IMR-90 (cell line): ENCODE measurements at regions not wholly inside any gene's neighbourhood (a gene's known extent, or its start where the extent isn't known, plus 50 kb on each side); places are given as distances from the start of the nearest gene placed in this dataset.

ENCODE experiments used
- ATAC-seq: fragments of 200-7000 bp; cut with Tn5 transposase; 2 replicates; pipeline ENCODE4 v1.9.1; 2020; ENCODE audit warnings: low read depth, mild to moderate bottlenecking, moderate library complexity
- BruUV-seq: library from RNA; stranded (reverse); fragments of 400-500 nt; replicated peaks from 2 replicates; lab custom pipeline; 2021; lab: Mats Ljungman, UMichigan
- CTCF ChIA-PET: fragments of 300-600 bp; formaldehyde crosslinking; extraction: SDS; loops from one replicate; lab custom pipeline; 2021; ENCODE audit warnings: antibody characterized with exemption; lab: Yijun Ruan, JAX
- POLR2A ChIA-PET: fragments of 300-600 bp; sonication (Branson Sonifier 250); formaldehyde crosslinking; loops from one replicate; lab custom pipeline; 2022; ENCODE audit warnings: antibody characterized with exemption; ENCODE audit not compliant: unreplicated experiment; lab: Charles Lee
- DNase-seq: peaks from one replicate; pipeline ENCODE4 v3.0.0; 2013
- H2AFZ ChIP-seq: replicated peaks from 2 replicates; pipeline ENCODE3; 2013; ENCODE audit warnings: low read length, mild to moderate bottlenecking; ENCODE audit not compliant: poor library complexity
- H2AK5ac ChIP-seq: 2 replicates; pipeline ENCODE4 v1.6.1; 2013; ENCODE audit warnings: low read depth, low read length, inconsistent platforms
- H2AK9ac ChIP-seq: replicated peaks from 2 replicates; pipeline ENCODE3; 2013; ENCODE audit warnings: mild to moderate bottlenecking, low read depth, low read length, moderate library complexity; ENCODE audit not compliant: poor library complexity
- H2BK120ac ChIP-seq: 2 replicates; pipeline ENCODE4 v1.6.1; 2013; ENCODE audit warnings: low read depth, low read length, inconsistent platforms
- H2BK15ac ChIP-seq: 3 replicates; pipeline ENCODE4 v1.6.1; 2013; ENCODE audit warnings: low read depth, low read length, inconsistent platforms
- H2BK20ac ChIP-seq: 2 replicates; pipeline ENCODE4 v1.6.1; 2013; ENCODE audit warnings: low read depth, mild to moderate bottlenecking, inconsistent platforms, low read length, moderate library complexity
- H2BK5ac ChIP-seq: 2 replicates; pipeline ENCODE4 v1.6.1; 2013; ENCODE audit warnings: mild to moderate bottlenecking, low read depth, low read length, inconsistent platforms; ENCODE audit not compliant: poor library complexity, severe bottlenecking
- H3K14ac ChIP-seq: replicated peaks from 2 replicates; pipeline ENCODE4 v1.6.1; 2013; ENCODE audit warnings: low read depth, low read length, inconsistent platforms
- H3K18ac ChIP-seq: 2 replicates; pipeline ENCODE4 v1.6.1; 2013; ENCODE audit warnings: low read depth, low read length, control low read depth
- H3K23ac ChIP-seq: 2 replicates; pipeline ENCODE4 v1.6.1; 2013; ENCODE audit warnings: low read depth, low read length, inconsistent platforms
- H3K27ac ChIP-seq: 2 replicates; pipeline ENCODE4 v1.5.1; 2013; ENCODE audit warnings: mild to moderate bottlenecking, control low read depth, low read length; ENCODE audit not compliant: insufficient read depth
- H3K27me3 ChIP-seq: 2 replicates; pipeline ENCODE4 v1.6.1; 2013; ENCODE audit warnings: low read length; ENCODE audit not compliant: control insufficient read depth, insufficient read depth
- H3K36me3 ChIP-seq: 2 replicates; pipeline ENCODE4 v1.6.1; 2013; ENCODE audit warnings: low read length, mixed read lengths; ENCODE audit not compliant: control insufficient read depth, insufficient read depth
- H3K4ac ChIP-seq: 2 replicates; pipeline ENCODE4 v1.6.1; 2013; ENCODE audit warnings: low read depth, low read length, inconsistent platforms
- H3K4me1 ChIP-seq: 2 replicates; pipeline ENCODE4 v1.6.1; 2013; ENCODE audit warnings: low read length, mixed read lengths; ENCODE audit not compliant: control insufficient read depth, insufficient read depth
- H3K4me2 ChIP-seq: 2 replicates; pipeline ENCODE4 v1.6.1; 2013; ENCODE audit warnings: low read depth, mild to moderate bottlenecking, control low read depth, low read length, moderate library complexity
- H3K4me3 ChIP-seq: 2 replicates; pipeline ENCODE4 v1.5.1; 2013; ENCODE audit warnings: low read depth, mild to moderate bottlenecking, control low read depth, low read length, moderate library complexity; ENCODE audit not compliant: insufficient read depth
- H3K56ac ChIP-seq: 2 replicates; pipeline ENCODE4 v1.6.1; 2013; ENCODE audit warnings: low read length, inconsistent platforms; ENCODE audit not compliant: insufficient read depth; ENCODE audit errors: extremely low read depth
- H3K79me1 ChIP-seq, 2 experiments: 2 replicates each; pipeline ENCODE4 v1.6.1; 2013; ENCODE audit warnings: low read length in 2 of 2, inconsistent platforms in 1 of 2, low read depth in 1 of 2
- H3K9ac ChIP-seq: 2 replicates; pipeline ENCODE4 v1.6.1; 2013; ENCODE audit warnings: low read depth, low read length, control low read depth
- H3K9me1 ChIP-seq: 2 replicates; pipeline ENCODE4 v1.6.1; 2013; ENCODE audit warnings: low read length, inconsistent platforms; ENCODE audit not compliant: insufficient read depth
- H3K9me3 ChIP-seq: 2 replicates; pipeline ENCODE4 v1.6.1; 2013; ENCODE audit warnings: low read length; ENCODE audit not compliant: control insufficient read depth, insufficient read depth
- H4K20me1 ChIP-seq: 2 replicates; pipeline ENCODE4 v1.6.1; 2013; ENCODE audit warnings: low read length, inconsistent platforms; ENCODE audit not compliant: insufficient read depth
- H4K5ac ChIP-seq: 2 replicates; pipeline ENCODE4 v1.6.1; 2013; ENCODE audit warnings: mild to moderate bottlenecking, low read depth, low read length, control low read depth
- H4K8ac ChIP-seq, 2 experiments: 2 replicates each; pipeline ENCODE4 v1.6.1; 2013; ENCODE audit warnings: low read depth in 2 of 2, low read length in 2 of 2, control low read depth in 1 of 2, inconsistent platforms in 1 of 2
- H4K91ac ChIP-seq: 2 replicates; pipeline ENCODE4 v1.6.1; 2013; ENCODE audit warnings: low read depth, low read length, inconsistent platforms; ENCODE audit not compliant: insufficient read depth
- MXI1 ChIP-seq: IDR thresholded peaks from 2 replicates; pipeline ENCODE4 v1.6.1; 2012; ENCODE audit warnings: low read depth, mild to moderate bottlenecking, low read length, moderate library complexity, borderline replicate concordance
- NFE2L2 ChIP-seq: fragments of 150-350 bp; IDR thresholded peaks from 2 replicates; pipeline ENCODE4 v1.6.1; 2016; ENCODE audit warnings: low read depth, mild to moderate bottlenecking, low read length
- SMC3 ChIP-seq: fragments of 150-350 bp; IDR thresholded peaks from 2 replicates; pipeline ENCODE4 v1.6.1; 2016; ENCODE audit warnings: low read depth, mild to moderate bottlenecking, antibody characterized with exemption, low read length, moderate library complexity
- USF2 ChIP-seq: fragments of 150-350 bp; IDR thresholded peaks from 2 replicates; pipeline ENCODE4 v1.6.1; 2017; ENCODE audit warnings: mild to moderate bottlenecking, antibody characterized with exemption, low read length, low read depth
- WGBS, 2 experiments: methylation state at CpG; one replicate each; pipeline versions ENCODE4 v1.1.5 to v1.1.7; 2013; ENCODE audit warnings: missing lambda C conversion rate in 2 of 2; ENCODE audit not compliant: insufficient read length in 1 of 2; ENCODE audit errors: extremely low coverage in 2 of 2; 5-methylcytosine and 5-hydroxymethylcytosine counted together
- dilution Hi-C: fragments of 300-500 bp; cut with HindIII; formaldehyde crosslinking; loops from one replicate; pipeline ENCODE4 v1.14.3; 2018; ENCODE audit warnings: low sequenced_read_pairs; ENCODE audit not compliant: unreplicated experiment
- in situ Hi-C: fragments of 300-500 bp; cut with MboI; formaldehyde crosslinking; loops from 3 replicates; pipeline ENCODE4 v1.14.3; 2019; ENCODE audit warnings: low sequenced_read_pairs, inconsistent platforms, mixed read lengths
- intact Hi-C: fragments of 100-400 bp; cut with micrococcal nuclease; formaldehyde crosslinking; loops from 2 replicates; pipeline ENCODE4 v1.10.0; 2022
- TF ChIP-seq, protein P1 (sequence below): conservative IDR thresholded peaks from 2 replicates; pipeline ENCODE4 v1.5.1; 2012; ENCODE audit warnings: mild to moderate bottlenecking, low read depth, low read length, improper control_type of control experiment

DNA sequence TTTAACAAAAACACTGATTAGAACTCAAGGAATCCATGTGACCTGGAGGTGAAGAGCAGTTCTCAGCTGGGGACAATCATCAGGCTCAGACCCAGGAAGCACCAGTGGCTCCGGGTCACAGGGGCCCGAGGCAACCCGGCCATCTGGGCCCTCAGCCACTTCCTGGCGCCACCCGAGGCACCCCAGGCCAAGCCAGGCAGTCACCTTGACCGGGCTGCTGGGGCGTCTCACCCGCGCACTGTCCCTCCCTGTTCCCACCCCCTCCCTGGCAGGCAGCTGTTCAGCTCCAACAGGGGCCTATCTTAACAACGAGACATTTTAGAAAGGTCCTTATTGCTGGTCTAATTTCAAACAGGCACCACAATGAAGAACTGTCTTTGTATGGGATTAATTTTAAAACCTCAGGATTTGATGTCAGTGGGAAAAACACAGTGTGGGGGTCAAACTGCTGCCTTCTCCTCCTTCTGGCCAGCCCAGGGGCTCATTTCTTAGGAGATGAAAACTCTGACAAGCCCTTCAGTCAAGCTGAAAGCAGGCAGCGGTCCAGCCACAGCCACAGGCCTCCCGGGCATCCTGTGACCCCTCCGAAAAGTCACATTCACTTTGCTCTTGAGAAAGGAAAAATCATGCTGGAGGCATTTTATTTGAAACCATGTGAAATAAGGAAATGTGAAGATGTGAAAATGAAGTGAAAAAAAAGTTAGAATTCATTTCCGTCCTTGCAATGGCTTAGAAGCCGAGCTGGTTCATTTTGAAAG is 83.3 kb downstream of the KCTD15 start:
- Histone ChIP-seq H3K9ac (no peak overlapping the region), H3K9me3 (no peaks in the 10 kb centered on the region), H4K5ac (no peak overlapping the region), H2BK5ac (no peak overlapping the region), H3K56ac (no peak overlapping the region), H2AFZ (no peak overlapping the region), H4K20me1 (no peaks in the 10 kb centered on the region), H2AK9ac (peak overlapping the region; percentile 5), H3K9me1 (no peaks in the 10 kb centered on the region), H3K27ac (no peak overlapping the region), H3K14ac (no peak overlapping the region), H3K27me3 (peaks cover 5% of the 10 kb centered on the region), H3K4me1 (no peaks in the 10 kb centered on the region), H3K4ac (no peak overlapping the region), H3K79me1 (no peaks in the 10 kb centered on the region), H3K18ac (no peak overlapping the region), H3K23ac (no peak overlapping the region), H2BK120ac (no peak overlapping the region), H3K4me3 (no peak overlapping the region), H3K36me3 (no peaks in the 10 kb centered on the region), H3K4me2 (no peak overlapping the region), H2AK5ac (no peak overlapping the region), H4K8ac (no peak overlapping the region), H2BK15ac (no peak overlapping the region), H2BK20ac (no peak overlapping the region), H4K91ac (no peak overlapping the region)
- ChIA-PET CTCF (no interaction called here), POLR2A (no interaction called here)
- no TSS peak for BruUV-seq
- in situ Hi-C loops = no loop called here
- 24% methylated on average over 9 of the region's 15 CpGs; no CpG with 5 or more reads in 1 of the 2 experiments for whole genome bisulfite sequencing, 2 experiments
- intact Hi-C loops = no loop called here
- no peak for DNase-seq
- dilution Hi-C loops = no loop called here
- TF ChIP-seq, protein P1, sequence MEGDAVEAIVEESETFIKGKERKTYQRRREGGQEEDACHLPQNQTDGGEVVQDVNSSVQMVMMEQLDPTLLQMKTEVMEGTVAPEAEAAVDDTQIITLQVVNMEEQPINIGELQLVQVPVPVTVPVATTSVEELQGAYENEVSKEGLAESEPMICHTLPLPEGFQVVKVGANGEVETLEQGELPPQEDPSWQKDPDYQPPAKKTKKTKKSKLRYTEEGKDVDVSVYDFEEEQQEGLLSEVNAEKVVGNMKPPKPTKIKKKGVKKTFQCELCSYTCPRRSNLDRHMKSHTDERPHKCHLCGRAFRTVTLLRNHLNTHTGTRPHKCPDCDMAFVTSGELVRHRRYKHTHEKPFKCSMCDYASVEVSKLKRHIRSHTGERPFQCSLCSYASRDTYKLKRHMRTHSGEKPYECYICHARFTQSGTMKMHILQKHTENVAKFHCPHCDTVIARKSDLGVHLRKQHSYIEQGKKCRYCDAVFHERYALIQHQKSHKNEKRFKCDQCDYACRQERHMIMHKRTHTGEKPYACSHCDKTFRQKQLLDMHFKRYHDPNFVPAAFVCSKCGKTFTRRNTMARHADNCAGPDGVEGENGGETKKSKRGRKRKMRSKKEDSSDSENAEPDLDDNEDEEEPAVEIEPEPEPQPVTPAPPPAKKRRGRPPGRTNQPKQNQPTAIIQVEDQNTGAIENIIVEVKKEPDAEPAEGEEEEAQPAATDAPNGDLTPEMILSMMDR = no peak
- TF ChIP-seq MXI1 (no peak), NFE2L2 (no peak), SMC3 (no peak), USF2 (no peak)
- ATAC-seq = no peak
